ENCODE measurements at regions not wholly inside any gene's neighbourhood (a gene's known extent, or its start where the extent isn't known, plus 50 kb on each side); places are given as distances from the start of the nearest gene placed in this dataset.

GRCh38 chr3:68403741-68404140, 528.6 kb downstream of the TAFA4 start:
- Histone ChIP-seq H3K4me3 (replicated peaks in 1 of 4; ENCODE audit: control extremely low read depth in 1 of 4, insufficient read depth in 1 of 4, low read depth in 3 of 4, low read length in 4 of 4) (no peak overlapping the region), H3K36me3 (ENCODE audit: control insufficient read depth, insufficient read depth, low read length) (no peaks in the 10 kb centered on the region), H3K9me3 (ENCODE audit: control insufficient read depth, insufficient read depth, low read depth, low read length) (no peaks in the 10 kb centered on the region), H4K20me1 (ENCODE audit: control insufficient read depth, extremely low read depth, insufficient read depth, low read length) (no peaks in the 10 kb centered on the region), H3K9ac (ENCODE audit: insufficient read depth, low read length) (no peak overlapping the region), H3K4me1 (ENCODE audit: control insufficient read depth, extremely low read depth, insufficient read depth, low read length) (no peaks in the 10 kb centered on the region), H3K79me2 (ENCODE audit: control insufficient read depth, insufficient read depth, low read length) (no peaks in the 10 kb centered on the region), H3K4me2 (ENCODE audit: extremely low read depth, insufficient read depth, low read length) (no peak overlapping the region), H2AFZ (ENCODE audit: low read length) (no peak overlapping the region), H3K27me3 (ENCODE audit: control insufficient read depth, insufficient read depth, low read length) (no peaks in the 10 kb centered on the region), H3K27ac (ENCODE audit: insufficient read depth, low read length) (no peak overlapping the region)
- no peak for DNase-seq (ENCODE audit: low read depth in 2 of 2)
- TF ChIP-seq, protein P1, sequence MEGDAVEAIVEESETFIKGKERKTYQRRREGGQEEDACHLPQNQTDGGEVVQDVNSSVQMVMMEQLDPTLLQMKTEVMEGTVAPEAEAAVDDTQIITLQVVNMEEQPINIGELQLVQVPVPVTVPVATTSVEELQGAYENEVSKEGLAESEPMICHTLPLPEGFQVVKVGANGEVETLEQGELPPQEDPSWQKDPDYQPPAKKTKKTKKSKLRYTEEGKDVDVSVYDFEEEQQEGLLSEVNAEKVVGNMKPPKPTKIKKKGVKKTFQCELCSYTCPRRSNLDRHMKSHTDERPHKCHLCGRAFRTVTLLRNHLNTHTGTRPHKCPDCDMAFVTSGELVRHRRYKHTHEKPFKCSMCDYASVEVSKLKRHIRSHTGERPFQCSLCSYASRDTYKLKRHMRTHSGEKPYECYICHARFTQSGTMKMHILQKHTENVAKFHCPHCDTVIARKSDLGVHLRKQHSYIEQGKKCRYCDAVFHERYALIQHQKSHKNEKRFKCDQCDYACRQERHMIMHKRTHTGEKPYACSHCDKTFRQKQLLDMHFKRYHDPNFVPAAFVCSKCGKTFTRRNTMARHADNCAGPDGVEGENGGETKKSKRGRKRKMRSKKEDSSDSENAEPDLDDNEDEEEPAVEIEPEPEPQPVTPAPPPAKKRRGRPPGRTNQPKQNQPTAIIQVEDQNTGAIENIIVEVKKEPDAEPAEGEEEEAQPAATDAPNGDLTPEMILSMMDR (conservative IDR thresholded peaks at IDR 0.05 in 1 of 2, IDR thresholded peaks at IDR 0.05 in 1 of 2; ENCODE audit: low read depth in 1 of 2, low read length in 2 of 2) = no peak
- TF ChIP-seq EZH2 (IDR thresholded peaks at IDR 0.05; ENCODE audit: low read length, missing control alignments) = no peak

- H4K20me1 ChIP-seq (ENCODE audit: control insufficient read depth, extremely low read depth, insufficient read depth, low read length) = no peaks in the 10 kb centered on the region
- DNase-seq (ENCODE audit: low read depth in 2 of 2) = no peak
- H3K79me2 ChIP-seq (ENCODE audit: control insufficient read depth, insufficient read depth, low read length) = no peaks in the 10 kb centered on the region
- H2AFZ ChIP-seq (ENCODE audit: low read length) = no peak overlapping the region
- no peak overlapping the region for H3K4me2 ChIP-seq (ENCODE audit: extremely low read depth, insufficient read depth, low read length)
- H3K36me3 ChIP-seq (ENCODE audit: control insufficient read depth, insufficient read depth, low read length) = no peaks in the 10 kb centered on the region
- no peaks in the 10 kb centered on the region for H3K9me3 ChIP-seq (ENCODE audit: control insufficient read depth, insufficient read depth, low read depth, low read length)
- no peak overlapping the region for H3K27ac ChIP-seq (ENCODE audit: insufficient read depth, low read length)
- TF ChIP-seq, protein P1 (conservative IDR thresholded peaks at IDR 0.05 in 1 of 2, IDR thresholded peaks at IDR 0.05 in 1 of 2; ENCODE audit: low read depth in 1 of 2, low read length in 2 of 2) = no peak
- no peak for TF ChIP-seq EZH2 (IDR thresholded peaks at IDR 0.05; ENCODE audit: low read length, missing control alignments)
- H3K4me1 ChIP-seq (ENCODE audit: control insufficient read depth, extremely low read depth, insufficient read depth, low read length) = no peaks in the 10 kb centered on the region
- H3K4me3 ChIP-seq (replicated peaks in 1 of 4; ENCODE audit: control extremely low read depth in 1 of 4, insufficient read depth in 1 of 4, low read depth in 3 of 4, low read length in 4 of 4) = no peak overlapping the region
- no peaks in the 10 kb centered on the region for H3K27me3 ChIP-seq (ENCODE audit: control insufficient read depth, insufficient read depth, low read length)
- H3K9ac ChIP-seq (ENCODE audit: insufficient read depth, low read length) = no peak overlapping the region
Observed at GRCh38 chr3:68402235-68402918, 530.0 kb downstream of the TAFA4 start.

GRCh38 chr3:68378631-68379030, 553.7 kb downstream of the TAFA4 start:
- H3K27me3 ChIP-seq (ENCODE audit: control insufficient read depth, insufficient read depth, low read length) = no peaks in the 10 kb centered on the region
- H3K4me3 ChIP-seq (replicated peaks in 1 of 4; ENCODE audit: control extremely low read depth in 1 of 4, insufficient read depth in 1 of 4, low read depth in 3 of 4, low read length in 4 of 4) = no peak overlapping the region
- no peaks in the 10 kb centered on the region for H4K20me1 ChIP-seq (ENCODE audit: control insufficient read depth, extremely low read depth, insufficient read depth, low read length)
- no peak overlapping the region for H3K27ac ChIP-seq (ENCODE audit: insufficient read depth, low read length)
- H2AFZ ChIP-seq (ENCODE audit: low read length) = no peak overlapping the region
- H3K4me2 ChIP-seq (ENCODE audit: extremely low read depth, insufficient read depth, low read length) = no peak overlapping the region
- DNase-seq (ENCODE audit: low read depth in 2 of 2) = no peak
- TF ChIP-seq EZH2 (IDR thresholded peaks at IDR 0.05; ENCODE audit: low read length, missing control alignments) = no peak
- TF ChIP-seq, protein P1 (conservative IDR thresholded peaks at IDR 0.05 in 1 of 2, IDR thresholded peaks at IDR 0.05 in 1 of 2; ENCODE audit: low read depth in 1 of 2, low read length in 2 of 2) = no peak
- H3K9ac ChIP-seq (ENCODE audit: insufficient read depth, low read length) = no peak overlapping the region
- H3K9me3 ChIP-seq (ENCODE audit: control insufficient read depth, insufficient read depth, low read depth, low read length) = no peaks in the 10 kb centered on the region
- H3K4me1 ChIP-seq (ENCODE audit: control insufficient read depth, extremely low read depth, insufficient read depth, low read length) = no peaks in the 10 kb centered on the region
- H3K36me3 ChIP-seq (ENCODE audit: control insufficient read depth, insufficient read depth, low read length) = no peaks in the 10 kb centered on the region
- no peaks in the 10 kb centered on the region for H3K79me2 ChIP-seq (ENCODE audit: control insufficient read depth, insufficient read depth, low read length)
